Tibial artery (tissue), 4 donors: ENCODE measurements at regions not wholly inside any gene's neighbourhood (a gene's known extent, or its start where the extent isn't known, plus 50 kb on each side); places are given as distances from the start of the nearest gene placed in this dataset.

Source experiments
- DNase-seq, 2 donors: peaks; one replicate each; pipeline ENCODE4 v3.0.0-alpha.2; 2019
- H3K27ac ChIP-seq, 2 donors: fragments of 200-600 bp; sonication (generic) in 1 of 2; 1 replicate in 1 of 2; 2 replicates in 1 of 2; pipeline ENCODE4 v1.5.1; 2018 to 2019; ENCODE audit warnings: mild to moderate bottlenecking in 1 of 2
- H3K27me3 ChIP-seq, 2 donors: fragments of 200-600 bp; sonication (generic) in 1 of 2; one replicate each; pipeline versions ENCODE4 v1.5.1 to v1.6.0; 2016 to 2019
- H3K36me3 ChIP-seq, 3 donors: fragments of 200-600 bp; sonication (generic) in 2 of 3; one replicate each; pipeline ENCODE4 v1.5.1; 2016 to 2019; ENCODE audit warnings: mild to moderate bottlenecking in 2 of 3
- H3K4me1 ChIP-seq, 4 donors: fragments of 200-600 bp; sonication (generic) in 2 of 4; 1 replicate in 3 of 4; 2 replicates in 1 of 4; pipeline ENCODE4 v1.5.1; 2016 to 2019
- H3K4me3 ChIP-seq, 2 donors: fragments of 200-600 bp; sonication (generic) in 1 of 2; 1 replicate in 1 of 2; 2 replicates in 1 of 2; pipeline ENCODE4 v1.5.1; 2018 to 2019; ENCODE audit warnings: mild to moderate bottlenecking in 2 of 2
- H3K9me3 ChIP-seq, 3 donors: fragments of 200-600 bp; sonication (generic) in 1 of 3; one replicate each; pipeline ENCODE4 v1.5.1; 2016 to 2019
- intact Hi-C: fragments of 100-400 bp; cut with DNase I; formaldehyde crosslinking; loops from one replicate; pipeline ENCODE4 v1.15.0; 2023; ENCODE audit warnings: low total_unique reads
- TF ChIP-seq, protein P1 (sequence below), 2 experiments: fragments of 200-600 bp in 1 of 2; fragments of 450-650 bp in 1 of 2; IDR thresholded peaks; one replicate each; pipeline ENCODE4 v1.5.1; 2017 to 2019; ENCODE audit warnings: antibody characterized with exemption in 2 of 2, mild to moderate bottlenecking in 1 of 2, moderate library complexity in 1 of 2

DNA sequence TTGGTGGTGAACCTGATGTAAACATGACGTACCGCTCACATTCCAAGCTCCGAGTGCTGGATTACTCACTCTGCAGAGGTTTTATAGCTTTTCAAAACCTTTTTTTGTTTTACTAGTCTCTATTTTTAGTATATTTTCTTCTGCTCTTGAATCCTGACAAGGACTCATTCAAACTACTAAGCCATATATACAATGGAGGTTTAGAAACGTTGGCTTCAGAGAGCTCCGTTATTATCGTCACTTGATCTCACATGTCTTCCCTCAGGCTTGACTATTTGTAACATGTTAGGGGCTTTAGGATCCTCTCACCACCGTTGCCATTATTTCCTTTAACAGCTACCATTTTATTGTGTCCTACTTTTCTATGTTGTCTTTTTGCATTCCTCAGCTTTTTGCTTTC is 1321.5 kb upstream of the FLRT2 start:
- intact Hi-C loops = no loop called here
- DNase-seq = no peak
- Histone ChIP-seq H3K4me3 (no peak overlapping the region), H3K27ac (no peak overlapping the region), H3K4me1 (no peaks in the 10 kb centered on the region), H3K36me3 (no peaks in the 10 kb centered on the region), H3K27me3 (no peaks in the 10 kb centered on the region), H3K9me3 (no peaks in the 10 kb centered on the region)
- TF ChIP-seq, protein P1, sequence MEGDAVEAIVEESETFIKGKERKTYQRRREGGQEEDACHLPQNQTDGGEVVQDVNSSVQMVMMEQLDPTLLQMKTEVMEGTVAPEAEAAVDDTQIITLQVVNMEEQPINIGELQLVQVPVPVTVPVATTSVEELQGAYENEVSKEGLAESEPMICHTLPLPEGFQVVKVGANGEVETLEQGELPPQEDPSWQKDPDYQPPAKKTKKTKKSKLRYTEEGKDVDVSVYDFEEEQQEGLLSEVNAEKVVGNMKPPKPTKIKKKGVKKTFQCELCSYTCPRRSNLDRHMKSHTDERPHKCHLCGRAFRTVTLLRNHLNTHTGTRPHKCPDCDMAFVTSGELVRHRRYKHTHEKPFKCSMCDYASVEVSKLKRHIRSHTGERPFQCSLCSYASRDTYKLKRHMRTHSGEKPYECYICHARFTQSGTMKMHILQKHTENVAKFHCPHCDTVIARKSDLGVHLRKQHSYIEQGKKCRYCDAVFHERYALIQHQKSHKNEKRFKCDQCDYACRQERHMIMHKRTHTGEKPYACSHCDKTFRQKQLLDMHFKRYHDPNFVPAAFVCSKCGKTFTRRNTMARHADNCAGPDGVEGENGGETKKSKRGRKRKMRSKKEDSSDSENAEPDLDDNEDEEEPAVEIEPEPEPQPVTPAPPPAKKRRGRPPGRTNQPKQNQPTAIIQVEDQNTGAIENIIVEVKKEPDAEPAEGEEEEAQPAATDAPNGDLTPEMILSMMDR (IDR thresholded peaks at IDR 0.05) = no peak

GRCh38 chr14:84209031-84209430 is 1320.9 kb upstream of the FLRT2 start:
- Histone ChIP-seq H3K9me3 (no peaks in the 10 kb centered on the region), H3K27me3 (no peaks in the 10 kb centered on the region), H3K36me3 (no peaks in the 10 kb centered on the region), H3K4me1 (no peaks in the 10 kb centered on the region), H3K4me3 (no peak overlapping the region), H3K27ac (no peak overlapping the region)
- DNase-seq = no peak
- intact Hi-C loops = no loop called here
- TF ChIP-seq, protein P1 (IDR thresholded peaks at IDR 0.05) = no peak

DNA sequence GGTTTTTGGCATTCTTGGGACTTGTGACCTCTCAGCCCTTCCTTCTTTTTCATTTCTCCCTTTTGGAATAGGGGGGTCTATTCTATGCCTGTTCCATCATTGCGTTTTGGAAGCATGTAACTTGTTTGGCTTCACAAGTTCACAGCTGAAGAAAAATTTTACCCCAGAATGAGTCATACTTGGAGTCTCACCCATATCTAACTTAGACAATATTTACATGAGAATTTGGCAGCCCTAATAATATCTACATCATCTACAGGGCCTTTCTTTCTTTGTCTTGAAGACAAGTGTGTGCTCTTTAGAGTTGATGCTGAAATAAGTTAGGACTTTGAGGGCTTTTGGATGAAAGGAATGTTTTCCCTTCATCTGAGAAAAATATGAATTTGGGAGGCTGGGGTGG is 1312.9 kb upstream of the FLRT2 start:
- no peak for DNase-seq
- no peaks in the 10 kb centered on the region for H3K4me1 ChIP-seq
- intact Hi-C loops = no loop called here
- TF ChIP-seq, protein P1 (IDR thresholded peaks at IDR 0.05) = no peak
- H3K9me3 ChIP-seq = peaks cover 0 to 17% (median 10%) of the 10 kb centered on the region in 3 donors
- H3K36me3 ChIP-seq = no peaks in the 10 kb centered on the region
- H3K4me3 ChIP-seq = no peak overlapping the region
- no peaks in the 10 kb centered on the region for H3K27me3 ChIP-seq
- H3K27ac ChIP-seq = no peak overlapping the region

DNA sequence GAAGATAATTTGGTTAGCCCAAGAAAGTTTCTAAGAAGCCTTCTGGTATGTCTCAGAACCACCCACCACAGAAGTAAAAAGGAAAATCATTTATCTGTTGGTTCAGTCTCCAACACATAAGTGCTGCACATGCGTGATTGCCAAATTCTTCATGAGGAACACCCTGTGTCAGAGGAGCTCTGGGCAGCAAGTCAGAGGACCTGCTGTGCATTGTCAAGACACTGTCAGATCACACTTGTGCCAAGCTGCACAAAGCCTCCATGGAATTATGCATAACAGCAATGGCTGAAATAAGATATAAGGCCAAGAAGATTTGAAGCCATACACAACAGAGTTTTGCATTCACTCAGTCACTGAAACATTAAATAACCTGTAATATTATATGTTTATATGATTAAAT is 1304.7 kb upstream of the FLRT2 start:
- intact Hi-C loops = no loop called here
- no peaks in the 10 kb centered on the region for H3K4me1 ChIP-seq
- H3K27me3 ChIP-seq = no peaks in the 10 kb centered on the region
- TF ChIP-seq, protein P1 (IDR thresholded peaks at IDR 0.05) = no peak
- H3K9me3 ChIP-seq = no peaks in the 10 kb centered on the region
- no peak overlapping the region for H3K4me3 ChIP-seq
- no peaks in the 10 kb centered on the region for H3K36me3 ChIP-seq
- no peak overlapping the region for H3K27ac ChIP-seq
- no peak for DNase-seq

DNA sequence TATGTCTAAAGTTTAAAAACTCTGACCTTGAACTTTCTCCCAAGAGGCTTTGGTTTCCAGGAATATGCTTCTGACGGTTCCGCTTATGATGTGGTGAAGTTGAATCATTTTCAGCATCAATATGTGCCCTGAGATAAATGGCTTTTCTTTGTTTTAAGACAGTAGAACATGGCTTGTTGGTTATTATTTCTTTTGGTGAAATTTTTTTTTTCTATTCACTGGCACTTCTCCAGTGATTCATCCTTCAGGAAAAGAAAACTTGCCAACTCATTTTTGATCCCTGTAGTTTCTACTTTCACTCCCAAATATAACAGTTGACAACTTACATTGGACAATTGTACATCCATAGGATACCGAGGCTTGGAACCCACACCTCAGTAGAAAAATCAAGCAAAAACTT is 1301.2 kb upstream of the FLRT2 start:
- H3K36me3 ChIP-seq = no peaks in the 10 kb centered on the region
- H3K27ac ChIP-seq = no peak overlapping the region
- no peaks in the 10 kb centered on the region for H3K27me3 ChIP-seq
- no peak overlapping the region for H3K4me3 ChIP-seq
- H3K9me3 ChIP-seq = no peaks in the 10 kb centered on the region
- TF ChIP-seq, protein P1 (IDR thresholded peaks at IDR 0.05) = no peak
- no peaks in the 10 kb centered on the region for H3K4me1 ChIP-seq
- DNase-seq = no peak
- intact Hi-C loops = no loop called here

DNA sequence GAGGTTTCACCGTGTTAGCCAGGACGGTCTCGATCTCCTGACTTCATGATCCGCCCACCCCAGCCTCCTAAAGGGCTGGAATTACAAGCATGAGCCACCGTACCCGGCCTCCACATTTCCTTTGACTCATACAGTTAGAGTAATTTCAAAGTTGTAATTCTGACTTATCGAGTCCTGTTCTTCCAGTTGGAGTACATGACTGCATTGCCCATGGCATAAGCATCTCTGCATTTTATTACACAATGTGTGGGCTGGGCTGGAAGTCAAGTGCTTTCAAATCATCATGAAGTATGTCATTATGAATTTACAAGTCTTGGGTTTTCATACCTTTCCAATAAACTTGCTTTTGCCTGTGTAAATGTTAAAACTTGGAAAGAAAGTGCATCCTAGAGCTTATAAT is 1295.7 kb upstream of the FLRT2 start:
- no peaks in the 10 kb centered on the region for H3K4me1 ChIP-seq
- H3K36me3 ChIP-seq = no peaks in the 10 kb centered on the region
- intact Hi-C loops = no loop called here
- H3K4me3 ChIP-seq = no peak overlapping the region
- DNase-seq = no peak
- no peak overlapping the region for H3K27ac ChIP-seq
- TF ChIP-seq, protein P1 (IDR thresholded peaks at IDR 0.05) = no peak
- no peaks in the 10 kb centered on the region for H3K9me3 ChIP-seq
- H3K27me3 ChIP-seq = no peaks in the 10 kb centered on the region
